Renal cortical epithelial cell (primary cell): ENCODE measurements at regions not wholly inside any gene's neighbourhood (a gene's known extent, or its start where the extent isn't known, plus 50 kb on each side); places are given as distances from the start of the nearest gene placed in this dataset.
"Not testable (repeated sequence)": the region's sequence is repeated elsewhere in the genome, so short reads cannot be mapped to it uniquely, and the experiment has no call there.

Source experiments
- DNase-seq: peaks from one replicate; pipeline ENCODE4 v3.0.0-alpha.2; 2011; ENCODE audit warnings: low read depth

DNA sequence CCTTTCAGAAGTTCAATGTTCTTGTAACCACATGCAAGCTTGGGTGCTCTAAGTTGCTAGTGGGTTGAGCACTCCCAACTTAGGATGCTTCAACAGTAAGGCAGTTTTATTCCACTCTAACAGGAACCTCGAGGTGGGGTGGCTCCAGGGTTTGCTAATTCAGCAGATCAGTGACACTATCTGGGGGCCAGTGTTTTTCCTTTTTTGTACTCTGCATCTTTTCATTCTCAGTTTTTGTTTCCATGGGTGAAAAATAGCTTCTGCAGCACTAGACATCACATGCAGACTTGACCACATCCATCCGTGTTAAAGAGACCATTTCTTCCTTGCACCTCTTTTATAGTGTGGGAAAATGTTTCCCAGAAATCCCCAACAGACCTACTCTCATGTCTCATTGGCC, 497.6 kb downstream of the STIM2 start:
- DNase-seq: no peak

DNA sequence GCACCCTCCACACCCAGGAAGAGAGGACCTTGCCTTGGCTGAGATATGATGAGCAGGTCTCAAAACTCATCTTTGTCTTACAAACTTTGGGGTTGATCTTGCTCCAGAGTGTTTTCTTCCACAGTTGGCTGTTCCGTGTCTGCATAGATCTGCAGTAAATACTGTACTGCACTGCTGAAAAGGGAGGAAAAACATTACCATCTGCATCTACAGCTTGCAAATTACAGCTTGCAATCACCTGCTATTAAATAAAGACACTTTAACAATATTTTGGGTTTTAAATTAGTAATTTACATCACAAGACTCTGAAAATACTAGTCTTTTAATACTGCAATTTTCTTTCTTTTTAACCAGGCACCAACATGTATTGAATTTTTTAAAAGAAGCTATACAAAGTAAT, 499.5 kb downstream of the STIM2 start:
- DNase-seq: no peak

DNA sequence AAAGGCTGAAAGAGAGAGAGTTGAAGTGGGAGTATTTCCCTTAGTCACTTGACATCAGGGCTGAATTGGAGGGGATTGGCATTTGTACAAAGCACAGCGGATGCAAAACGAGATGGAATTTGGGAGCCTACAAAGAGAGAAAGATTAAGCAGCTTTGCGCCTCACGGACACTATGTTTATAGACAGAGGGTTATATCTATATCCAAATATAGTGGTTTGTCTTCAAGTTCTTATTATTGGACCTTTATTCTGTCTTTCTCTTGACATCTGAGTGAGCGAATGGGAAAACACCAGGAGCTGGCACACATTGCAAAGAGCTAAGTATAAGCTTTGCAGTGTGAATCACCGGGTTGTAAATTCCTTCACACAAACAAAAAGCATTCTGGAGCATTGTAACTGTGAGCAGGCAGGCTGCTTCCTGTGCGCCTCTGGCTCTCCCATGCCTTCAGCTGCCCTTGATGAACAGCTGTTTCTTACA, 500.2 kb downstream of the STIM2 start:
- DNase-seq: peak; percentile 57

DNA sequence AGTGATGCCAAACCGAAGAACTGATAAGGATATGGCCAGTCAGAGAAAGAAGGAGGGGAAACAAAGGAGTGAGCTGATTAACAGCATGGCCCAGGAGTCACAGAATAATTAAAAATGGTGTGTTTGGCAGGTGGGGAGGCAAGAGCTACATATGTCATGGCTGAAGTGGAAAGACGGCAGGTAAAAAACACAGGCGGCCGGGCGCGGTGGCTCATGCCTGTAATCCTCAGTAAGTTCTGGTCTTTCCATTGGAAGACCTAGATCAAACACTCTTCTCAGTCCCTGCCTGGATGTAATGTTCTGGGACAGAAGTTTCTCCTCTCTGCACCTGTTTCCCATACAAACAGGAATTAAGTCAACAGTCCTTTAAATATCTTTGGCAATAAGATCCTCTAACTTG, 503.9 kb downstream of the STIM2 start:
- no peak for DNase-seq

DNA sequence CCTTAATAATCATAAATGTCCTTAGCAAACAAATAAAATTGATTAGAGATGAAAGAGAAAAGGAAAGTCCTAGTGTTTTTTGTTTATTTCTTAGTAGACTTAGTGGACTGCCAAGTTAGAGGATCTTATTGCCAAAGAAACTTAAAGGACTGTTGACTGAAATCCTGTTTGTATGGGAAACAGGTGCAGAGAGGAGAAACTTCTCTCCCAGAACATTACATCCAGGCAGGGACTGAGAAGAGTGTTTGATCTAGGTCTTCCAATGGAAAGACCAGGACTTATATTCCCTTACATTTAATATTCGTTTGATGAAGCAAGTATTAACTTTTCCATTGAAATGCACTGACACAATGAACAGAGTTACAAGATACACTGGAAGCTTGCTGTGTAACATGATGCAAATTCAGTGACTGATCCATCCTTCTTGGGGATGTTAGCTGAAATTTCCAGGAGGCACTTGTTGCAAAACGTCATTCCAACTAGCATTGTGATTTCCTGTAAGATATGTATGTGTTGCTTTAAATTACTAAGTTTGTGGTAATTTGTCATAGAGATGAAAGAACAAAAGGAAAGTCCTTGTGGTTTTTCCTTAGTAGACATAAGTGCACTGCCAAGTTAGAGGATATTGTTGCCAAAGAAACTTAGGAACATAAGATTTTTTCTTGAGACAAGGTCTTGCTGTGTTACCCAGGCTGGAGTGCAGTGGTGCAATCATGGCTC, 505.6 kb downstream of the STIM2 start:
- peak; percentile 53 for DNase-seq

DNA sequence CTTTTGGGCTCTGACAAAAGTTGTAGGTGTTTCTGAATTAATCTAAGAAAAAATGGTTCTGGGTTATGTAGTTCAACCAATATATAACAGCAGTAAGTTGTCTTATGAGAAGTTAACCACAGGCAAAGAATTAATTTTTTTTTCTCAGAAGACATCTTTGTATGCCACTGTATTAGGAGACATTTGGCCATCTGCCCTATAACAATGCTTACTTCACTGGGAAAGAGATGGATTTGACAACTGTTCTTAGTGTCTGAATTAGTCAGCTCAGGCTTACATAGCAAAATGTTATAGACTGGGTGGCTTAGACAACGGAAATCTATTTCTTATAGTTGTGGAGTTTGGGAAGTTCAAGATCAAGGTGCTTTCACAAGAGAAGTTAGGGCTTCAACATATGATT, 508.1 kb downstream of the STIM2 start:
- no peak for DNase-seq

DNA sequence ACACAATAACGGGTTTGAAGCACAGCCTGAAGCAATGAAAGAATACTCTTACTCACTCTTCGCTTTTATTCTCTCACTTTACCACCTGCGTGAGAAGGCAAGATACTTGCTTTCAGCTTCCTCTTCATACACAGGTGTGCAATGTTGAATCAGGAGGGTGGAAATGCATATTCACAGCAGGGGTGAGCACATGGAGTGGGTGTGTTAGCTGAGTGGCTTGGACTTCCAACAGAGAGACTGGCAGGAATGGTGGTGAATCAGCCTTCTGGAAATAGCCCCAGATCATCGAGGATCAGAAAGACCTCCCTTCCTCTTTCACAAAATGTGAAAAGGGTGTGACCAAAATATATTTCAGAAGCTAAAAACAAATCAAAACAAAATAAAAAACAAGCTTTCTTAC, 521.2 kb downstream of the STIM2 start:
- no peak for DNase-seq

DNA sequence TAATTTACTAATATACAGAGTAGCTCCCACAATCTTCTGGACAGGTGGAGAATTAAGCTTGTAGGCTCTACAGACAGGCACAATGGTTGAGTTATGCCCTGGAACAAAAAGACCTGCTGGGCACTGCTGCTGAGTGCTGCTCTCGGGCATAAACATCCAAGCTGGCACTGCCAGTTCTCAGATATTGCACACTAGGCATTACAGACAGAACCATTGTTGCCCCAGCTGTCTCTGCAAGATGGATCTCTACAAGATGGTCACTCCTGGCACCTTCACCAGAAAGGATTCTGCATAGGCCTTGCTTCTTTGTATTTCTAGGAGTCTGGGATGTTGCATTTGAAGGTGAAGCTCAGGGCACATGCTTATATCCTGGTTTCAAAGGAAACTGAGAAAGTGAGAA, 527.1 kb downstream of the STIM2 start:
- DNase-seq: no peak

DNA sequence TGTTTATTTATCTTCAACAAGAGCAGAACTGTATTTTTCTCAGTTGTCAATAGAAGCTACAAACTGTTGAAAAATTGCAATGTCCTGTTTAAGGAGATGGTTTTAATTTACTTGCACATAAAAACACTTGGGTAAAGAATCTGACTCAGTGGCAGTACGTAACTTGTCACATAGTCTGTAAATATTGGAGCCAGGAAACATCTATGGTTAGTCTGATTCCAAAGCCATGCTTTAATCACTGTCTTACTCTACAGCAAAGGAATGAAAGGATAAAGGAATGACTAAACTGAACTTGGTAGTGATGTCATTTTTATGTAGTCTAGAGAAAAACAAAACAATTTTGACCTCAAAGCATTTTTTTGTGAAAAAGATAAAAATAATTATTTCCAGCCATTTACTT, 537.2 kb downstream of the STIM2 start:
- no peak for DNase-seq

DNA sequence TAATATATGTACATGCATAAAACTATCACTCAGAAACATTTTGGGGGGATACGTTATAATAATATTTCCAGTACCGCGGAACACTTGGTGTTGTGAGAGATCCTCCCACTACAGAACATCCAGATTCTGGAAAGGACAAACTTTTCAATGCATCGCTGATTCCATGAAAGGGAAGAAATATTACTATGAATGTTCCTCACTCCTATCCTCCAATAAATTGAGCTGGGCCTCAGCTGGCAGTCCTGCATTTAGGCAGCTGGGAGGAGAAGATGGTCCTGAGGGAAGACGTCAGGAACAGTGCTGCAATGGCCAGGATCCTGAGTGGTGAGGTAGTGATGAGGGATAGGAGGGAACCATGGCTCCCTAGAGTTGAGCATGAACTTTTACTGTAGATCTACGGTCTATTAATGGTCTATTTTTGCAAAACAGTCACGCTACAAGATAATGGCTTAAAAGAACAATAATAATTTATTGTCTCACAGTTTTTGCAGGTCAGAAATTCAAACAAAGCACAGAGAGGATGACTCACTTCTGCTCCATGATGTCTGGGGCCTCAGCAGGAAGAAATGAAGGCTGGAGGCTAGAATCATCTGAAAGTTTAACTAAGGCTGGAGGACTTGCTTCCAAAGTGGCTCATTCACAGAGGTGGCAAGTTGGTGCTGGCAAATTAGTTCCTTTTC, 538.1 kb downstream of the STIM2 start:
- no peak for DNase-seq

DNA sequence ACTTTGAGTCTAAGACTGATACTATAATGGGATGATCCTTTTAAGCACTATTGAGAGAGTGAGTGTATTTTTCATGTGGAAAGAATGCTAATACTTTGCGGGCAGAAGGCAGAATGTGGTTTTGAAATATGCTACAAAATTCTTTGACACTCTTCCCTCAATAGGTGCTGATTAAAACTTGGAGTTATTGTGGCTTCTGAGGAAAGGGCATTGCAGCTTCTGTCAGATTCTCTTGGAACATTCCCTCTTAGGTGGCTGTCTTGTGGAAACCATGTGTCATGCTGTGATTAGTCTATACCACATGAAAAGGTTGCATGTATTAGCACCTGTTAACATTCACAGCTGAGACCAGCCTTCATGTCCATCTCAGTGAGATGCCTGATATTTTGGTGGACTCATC, 547.0 kb downstream of the STIM2 start:
- no peak for DNase-seq

DNA sequence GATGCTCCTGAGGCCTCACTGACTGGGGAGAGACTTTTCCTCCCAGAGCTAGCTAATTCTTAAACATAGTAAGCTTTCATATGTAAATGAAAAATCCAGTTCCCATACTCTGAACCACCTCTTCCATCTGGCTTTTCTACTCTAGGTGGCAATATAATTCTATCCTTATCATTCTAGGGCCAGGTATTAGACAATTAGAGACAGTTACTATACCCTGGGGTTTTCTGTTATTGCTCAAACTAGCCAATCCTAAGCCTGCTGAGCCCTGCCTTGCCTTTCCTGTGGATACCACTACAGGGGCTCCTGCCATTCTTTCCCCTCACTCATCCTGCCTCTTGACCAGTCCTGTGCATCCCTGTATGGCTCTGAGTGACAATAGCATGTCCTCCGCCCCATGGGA, 552.0 kb downstream of the STIM2 start:
- no peak for DNase-seq

DNA sequence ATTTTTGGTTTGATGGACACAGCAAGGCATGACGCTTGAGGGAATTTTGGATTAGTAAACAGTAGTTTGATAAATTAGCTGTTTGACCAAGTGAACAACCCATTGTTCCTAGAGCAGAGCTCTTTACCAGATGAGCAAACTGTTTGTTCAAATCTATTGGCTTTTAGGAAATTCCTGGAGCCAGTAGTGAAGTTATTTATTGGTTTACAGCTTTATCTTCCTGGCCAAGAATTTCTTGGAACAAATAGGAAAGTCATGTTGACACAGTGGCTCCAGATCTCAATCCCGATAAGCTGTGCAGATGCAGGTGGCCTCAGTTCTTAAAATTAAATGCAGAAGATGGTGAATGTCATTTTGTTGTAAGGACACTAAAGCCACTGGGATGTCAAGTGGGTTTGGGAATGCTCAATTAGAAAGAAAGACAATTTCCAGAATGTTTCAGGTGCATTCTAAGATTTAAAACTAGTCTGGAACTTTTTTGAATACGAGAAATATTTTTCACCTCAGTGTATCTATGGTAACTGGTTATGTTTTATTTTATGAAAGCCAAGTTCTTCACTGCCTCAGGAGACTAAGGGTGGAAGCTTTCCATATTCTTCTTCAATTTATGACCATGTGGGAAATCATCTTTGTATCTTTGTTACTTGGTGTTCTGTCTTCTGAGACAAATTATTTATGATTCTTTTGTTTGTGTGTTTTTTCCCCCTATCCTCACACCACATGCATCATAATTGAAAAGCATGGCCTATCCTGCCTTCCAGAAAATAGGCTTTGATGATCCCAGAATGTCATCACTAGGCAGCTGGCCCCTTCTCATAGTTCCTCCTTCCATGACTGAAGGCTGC, 554.5 kb downstream of the STIM2 start:
- no peak for DNase-seq

DNA sequence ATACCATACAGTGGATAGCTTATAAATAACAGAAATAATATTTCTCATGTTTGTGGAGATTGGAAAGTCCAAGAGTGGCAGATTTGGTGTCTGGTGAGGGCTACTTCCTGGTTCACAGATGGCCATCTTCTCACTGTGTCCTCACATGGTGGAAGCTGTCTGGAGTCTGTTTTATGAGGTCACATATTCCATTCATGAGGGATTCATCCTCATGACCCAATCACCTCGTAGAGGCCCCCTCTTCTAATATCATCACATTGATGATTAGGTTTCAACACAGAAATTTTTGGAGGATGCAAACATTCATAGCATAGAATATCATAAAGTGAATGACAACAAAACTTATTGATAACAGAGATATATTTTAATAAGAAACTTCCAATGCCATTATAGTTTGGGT, 568.0 kb downstream of the STIM2 start:
- DNase-seq: no peak

DNA sequence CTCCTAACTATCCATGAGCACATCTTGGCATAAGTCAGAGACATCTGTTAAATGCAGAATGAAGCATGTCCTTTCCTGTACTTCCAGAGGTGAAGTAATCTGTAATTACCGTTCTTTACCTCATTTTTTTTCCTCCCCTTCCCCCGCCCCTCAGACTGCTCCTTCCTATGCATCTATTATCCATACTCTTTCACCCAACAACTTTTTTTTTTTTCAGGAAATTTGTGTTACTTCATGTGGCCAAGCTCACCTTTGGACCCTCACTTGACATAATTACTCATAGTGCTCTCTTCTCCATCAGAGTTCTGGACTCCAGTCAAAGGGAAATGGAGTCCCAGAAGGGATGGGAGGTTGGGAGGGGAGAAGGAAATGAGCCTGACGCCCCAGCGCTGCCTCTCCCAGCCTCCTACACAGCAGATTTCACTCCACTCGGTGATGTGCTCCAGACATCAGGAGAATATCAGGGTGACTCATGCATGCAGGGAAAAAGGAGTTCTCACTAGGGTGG, 568.8 kb downstream of the STIM2 start:
- DNase-seq: no peak

DNA sequence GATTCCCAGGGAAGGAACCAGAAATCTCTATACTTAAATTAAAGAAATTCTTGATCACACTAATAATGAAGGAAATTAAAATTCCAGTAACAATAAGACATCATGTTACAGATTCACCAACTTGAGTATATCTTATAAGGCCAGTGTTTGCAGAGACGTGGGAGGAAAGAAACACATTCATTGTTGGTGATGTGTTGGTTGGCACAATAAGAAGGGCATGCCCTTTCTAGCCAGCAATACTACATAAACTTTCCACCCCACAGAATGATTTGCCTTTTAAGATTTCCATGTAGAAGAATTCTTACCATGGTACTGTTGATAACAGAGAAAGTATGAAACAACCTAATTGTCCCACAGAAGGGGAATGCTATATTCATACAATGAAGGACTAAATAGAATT, 581.5 kb downstream of the STIM2 start:
- DNase-seq: peak; percentile 2

DNA sequence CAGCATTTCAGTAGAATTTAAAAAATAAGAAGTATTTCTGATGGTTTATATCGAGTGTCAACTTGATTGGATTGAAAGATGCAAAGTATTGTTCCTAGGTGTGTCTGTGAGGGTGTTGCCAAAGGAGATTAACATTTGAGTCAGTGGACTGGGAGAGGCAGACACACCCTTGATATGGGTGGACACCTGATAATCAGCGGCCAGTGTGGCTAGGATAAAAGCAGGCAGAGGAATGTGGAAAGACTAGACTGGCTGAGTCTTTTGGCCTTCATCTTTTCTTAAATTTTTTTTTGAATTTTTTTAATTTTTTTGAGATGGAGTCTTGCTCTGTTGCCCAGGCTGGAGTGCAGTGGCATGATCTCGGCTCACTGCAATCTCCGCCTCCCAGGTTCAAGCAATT, 582.0 kb downstream of the STIM2 start:
- not testable (repeated sequence) for DNase-seq

DNA sequence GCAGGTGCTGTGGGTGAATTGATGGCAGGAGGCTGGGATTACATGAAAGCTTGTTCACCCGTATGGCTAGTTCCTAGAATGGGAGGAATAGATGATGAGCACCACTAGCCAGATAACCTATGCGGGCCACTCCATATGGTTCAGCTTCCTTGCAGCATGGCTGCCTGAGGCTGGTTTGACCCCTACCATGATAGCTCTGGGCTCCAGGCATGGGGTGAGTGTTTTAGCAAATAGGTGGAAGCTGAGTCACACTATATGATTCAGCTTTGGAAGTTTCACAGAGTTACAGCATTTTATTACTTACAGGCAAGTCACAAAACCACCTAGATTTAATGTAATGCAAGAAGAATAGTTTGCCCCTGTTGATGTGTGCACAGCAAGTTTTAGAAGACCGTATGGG, 603.2 kb downstream of the STIM2 start:
- peak; percentile 78 for DNase-seq

DNA sequence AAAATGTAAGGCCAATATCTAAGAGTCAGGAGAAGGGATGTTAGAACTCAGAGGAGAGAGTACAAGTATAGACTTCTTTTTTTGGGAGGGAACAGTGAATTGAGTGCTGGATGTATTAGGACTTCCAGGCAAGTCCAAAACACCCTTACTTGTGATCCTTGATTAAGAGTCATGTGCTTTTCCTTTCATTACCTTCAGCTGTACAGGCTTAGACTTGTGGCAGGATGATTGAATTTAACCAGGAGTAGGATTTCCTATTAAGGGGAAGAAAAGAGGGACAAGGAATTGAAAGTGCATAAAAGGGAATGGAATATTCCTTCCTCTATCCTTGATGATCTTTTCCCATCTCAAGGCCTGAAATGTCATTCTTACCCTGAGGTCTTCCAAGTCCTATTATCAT, 606.7 kb downstream of the STIM2 start:
- DNase-seq: no peak

DNA sequence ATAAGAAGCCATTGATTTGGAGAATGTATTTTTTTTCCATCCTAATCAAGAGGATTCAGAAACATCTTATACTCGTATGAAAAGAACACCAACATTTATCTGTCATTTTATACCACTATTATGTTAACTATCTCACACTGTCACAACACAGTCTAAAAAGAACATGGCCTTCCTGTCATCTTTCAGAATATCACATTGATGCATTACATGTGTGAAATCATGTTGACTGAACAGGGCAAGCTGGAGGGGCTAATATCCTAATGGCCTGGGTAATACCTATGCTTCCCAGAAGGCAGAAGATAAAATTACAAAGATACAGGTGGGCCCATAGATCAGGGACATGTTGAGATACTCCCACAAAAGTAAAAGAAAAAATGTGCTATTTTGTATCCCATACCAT, 611.7 kb downstream of the STIM2 start:
- no peak for DNase-seq

DNA sequence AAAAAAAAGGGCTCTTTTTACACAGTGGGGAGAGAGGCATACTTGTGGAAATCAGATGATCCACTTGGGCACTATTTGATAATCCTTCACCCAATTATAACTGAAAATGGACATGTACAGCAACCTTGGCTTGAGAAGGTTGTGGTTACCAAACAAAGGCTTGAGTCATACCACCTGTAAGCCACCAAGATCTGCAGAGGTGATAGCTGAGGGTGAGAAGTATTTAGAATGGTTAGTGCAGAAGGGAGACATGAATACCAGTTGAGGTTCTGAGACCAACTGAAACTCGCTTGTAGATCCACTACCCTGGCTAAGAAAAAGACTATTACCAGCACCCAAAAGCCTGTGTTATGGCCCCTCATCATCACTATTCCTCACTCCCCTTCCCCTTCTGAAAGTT, 614.0 kb downstream of the STIM2 start:
- DNase-seq: no peak

DNA sequence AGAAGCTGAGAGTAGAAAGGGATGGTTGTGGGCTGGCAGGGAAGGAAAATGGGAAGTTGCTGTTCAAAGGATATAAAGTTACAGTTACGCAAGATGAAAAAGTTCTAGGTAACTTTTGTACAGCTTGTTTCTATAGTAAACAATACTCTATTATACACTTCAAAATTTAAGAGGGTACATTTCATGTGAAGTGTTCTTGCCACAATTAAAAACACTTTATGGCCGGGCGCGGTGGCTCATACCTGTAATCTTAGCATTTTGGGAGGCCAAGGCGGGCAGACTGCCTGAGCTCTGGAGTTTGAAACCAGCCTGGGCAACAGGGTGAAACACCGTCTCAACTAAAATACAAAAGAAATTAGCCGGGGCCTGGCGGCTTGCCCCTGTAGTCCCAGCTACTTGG, 623.6 kb downstream of the STIM2 start:
- no peak for DNase-seq

DNA sequence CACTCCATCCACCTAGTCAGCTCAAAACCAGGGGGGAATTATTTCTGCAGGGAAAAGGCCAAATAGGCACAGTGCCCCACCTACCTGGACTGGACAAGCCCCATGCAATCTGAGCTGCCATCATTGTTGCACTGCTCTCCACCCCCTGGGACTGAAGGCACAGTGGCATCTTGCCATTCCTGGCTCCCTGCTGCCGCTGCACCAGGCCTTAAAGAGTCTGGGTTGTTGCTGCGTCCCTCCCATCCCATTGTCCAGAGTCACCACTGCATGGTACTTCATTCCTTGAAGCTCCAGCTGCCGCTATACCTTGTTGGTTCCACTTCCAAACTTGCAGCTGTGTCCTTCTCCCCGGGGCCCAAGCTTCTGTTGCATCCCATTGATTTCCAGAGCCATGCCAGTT, 629.7 kb downstream of the STIM2 start:
- no peak for DNase-seq
